Fibroblast of the aortic adventitia (primary cell): ENCODE measurements at regions not wholly inside any gene's neighbourhood (a gene's known extent, or its start where the extent isn't known, plus 50 kb on each side); places are given as distances from the start of the nearest gene placed in this dataset.

ENCODE experiments used
- DNase-seq: peaks from one replicate; pipeline ENCODE4 v3.0.0-alpha.2; 2010; ENCODE audit warnings: low read depth
- H3K4me3 ChIP-seq: 2 replicates; pipeline ENCODE4 v1.5.1; 2011; ENCODE audit warnings: low read depth, mild to moderate bottlenecking, control low read depth, low read length, moderate library complexity
- TF ChIP-seq, protein P1 (sequence below): IDR thresholded peaks from 2 replicates; pipeline ENCODE4 v1.5.1; 2011; ENCODE audit warnings: mild to moderate bottlenecking, low read length, control low read depth, inconsistent platforms; ENCODE audit not compliant: insufficient read depth

DNA sequence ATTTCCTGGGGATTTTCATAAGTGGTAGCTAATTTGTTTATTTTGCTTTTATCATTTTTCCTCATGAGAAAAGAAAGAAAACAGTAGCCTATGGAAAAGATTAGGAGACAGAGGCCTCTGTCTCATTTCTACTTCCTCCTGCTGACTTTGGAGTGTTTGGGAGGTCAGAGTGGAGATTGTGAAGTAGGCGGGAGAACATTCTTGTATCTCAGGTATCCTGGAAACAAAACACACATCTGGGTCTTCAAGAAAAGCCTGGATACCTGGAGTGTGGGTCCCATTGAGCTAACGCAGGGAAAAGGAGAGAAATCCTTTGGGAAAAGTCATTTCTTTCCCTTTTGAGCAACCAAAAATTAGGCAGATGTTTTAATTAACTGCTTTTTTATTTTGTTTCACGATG is 161.5 kb upstream of the DMAC1 start:
- TF ChIP-seq, protein P1, sequence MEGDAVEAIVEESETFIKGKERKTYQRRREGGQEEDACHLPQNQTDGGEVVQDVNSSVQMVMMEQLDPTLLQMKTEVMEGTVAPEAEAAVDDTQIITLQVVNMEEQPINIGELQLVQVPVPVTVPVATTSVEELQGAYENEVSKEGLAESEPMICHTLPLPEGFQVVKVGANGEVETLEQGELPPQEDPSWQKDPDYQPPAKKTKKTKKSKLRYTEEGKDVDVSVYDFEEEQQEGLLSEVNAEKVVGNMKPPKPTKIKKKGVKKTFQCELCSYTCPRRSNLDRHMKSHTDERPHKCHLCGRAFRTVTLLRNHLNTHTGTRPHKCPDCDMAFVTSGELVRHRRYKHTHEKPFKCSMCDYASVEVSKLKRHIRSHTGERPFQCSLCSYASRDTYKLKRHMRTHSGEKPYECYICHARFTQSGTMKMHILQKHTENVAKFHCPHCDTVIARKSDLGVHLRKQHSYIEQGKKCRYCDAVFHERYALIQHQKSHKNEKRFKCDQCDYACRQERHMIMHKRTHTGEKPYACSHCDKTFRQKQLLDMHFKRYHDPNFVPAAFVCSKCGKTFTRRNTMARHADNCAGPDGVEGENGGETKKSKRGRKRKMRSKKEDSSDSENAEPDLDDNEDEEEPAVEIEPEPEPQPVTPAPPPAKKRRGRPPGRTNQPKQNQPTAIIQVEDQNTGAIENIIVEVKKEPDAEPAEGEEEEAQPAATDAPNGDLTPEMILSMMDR: no peak
- DNase-seq: no peak
- no peak overlapping the region for H3K4me3 ChIP-seq

DNA sequence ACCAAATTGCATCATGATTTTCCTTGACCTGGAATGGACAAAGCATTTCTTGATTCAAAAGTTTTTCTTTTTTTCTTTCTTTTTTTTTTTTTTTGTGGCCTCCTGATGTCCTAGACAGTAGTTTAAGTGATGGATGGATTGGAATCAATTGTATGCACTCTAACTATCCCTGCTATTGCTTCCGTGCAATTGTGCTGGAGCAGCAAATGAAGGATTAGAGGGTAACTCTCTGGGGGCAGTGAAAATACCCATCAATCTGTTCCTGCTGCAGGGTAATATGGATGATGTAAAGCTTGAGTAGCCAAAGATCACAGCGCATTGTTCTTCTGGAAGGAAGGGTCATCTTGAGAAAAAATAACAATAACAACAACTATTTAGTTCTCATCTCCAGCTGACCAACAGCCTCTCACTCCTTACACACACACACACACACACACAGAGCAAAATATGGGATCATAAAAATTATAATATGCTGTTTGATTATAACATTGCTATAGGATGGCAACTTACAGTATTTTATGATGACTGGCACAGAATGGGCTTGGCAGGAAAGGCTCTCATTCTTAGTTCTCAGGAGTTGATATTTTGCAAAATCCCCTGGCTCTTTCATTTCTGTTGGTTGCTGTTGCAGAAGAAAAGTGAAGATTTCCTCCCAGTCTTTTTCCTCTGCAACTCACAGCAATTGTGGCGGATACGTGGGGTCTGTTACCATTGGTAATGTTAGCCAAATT is 160.9 kb upstream of the DMAC1 start:
- DNase-seq: no peak
- H3K4me3 ChIP-seq: no peak overlapping the region
- TF ChIP-seq, protein P1: no peak

DNA sequence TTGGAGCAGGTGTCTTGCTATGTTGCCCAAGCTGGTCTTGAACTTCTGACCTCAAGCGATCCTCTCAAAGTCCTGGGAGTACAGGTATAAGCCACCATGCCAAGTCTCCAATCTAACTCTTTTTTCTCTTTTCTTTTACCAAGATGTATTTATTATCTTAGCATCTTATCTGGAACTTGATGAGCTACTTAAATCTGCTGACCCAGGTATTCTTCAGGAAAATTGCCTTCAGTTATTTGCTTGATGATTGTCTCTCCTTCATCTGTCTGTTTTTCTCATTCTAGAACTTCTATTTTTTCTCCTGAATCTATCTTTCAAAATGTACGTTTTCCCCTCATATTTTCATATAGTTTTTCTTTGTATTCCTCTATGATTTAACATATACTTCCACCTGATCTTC is 158.2 kb upstream of the DMAC1 start:
- DNase-seq: no peak
- H3K4me3 ChIP-seq: no peak overlapping the region
- TF ChIP-seq, protein P1: no peak

DNA sequence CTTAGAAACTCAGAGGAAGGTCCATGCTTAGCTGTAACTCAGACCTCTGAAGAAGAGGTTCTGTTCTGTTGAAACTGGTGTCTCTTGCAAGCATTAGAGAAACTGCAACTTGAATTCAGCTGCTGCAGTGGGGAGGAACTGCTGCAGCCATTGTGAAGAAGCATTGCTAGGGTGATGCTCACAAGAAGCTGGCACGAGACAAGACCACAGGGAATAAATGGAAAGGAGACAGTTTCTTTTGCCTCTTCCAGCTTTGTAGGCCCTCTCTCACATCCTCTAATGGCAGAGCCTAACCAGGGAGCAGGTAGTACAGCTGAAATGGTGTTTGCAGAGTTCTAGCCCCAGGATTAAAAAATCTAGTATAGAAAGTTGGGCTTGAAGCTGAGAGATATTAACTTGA is 148.0 kb upstream of the DMAC1 start:
- no peak for DNase-seq
- H3K4me3 ChIP-seq: no peak overlapping the region
- TF ChIP-seq, protein P1: no peak

DNA sequence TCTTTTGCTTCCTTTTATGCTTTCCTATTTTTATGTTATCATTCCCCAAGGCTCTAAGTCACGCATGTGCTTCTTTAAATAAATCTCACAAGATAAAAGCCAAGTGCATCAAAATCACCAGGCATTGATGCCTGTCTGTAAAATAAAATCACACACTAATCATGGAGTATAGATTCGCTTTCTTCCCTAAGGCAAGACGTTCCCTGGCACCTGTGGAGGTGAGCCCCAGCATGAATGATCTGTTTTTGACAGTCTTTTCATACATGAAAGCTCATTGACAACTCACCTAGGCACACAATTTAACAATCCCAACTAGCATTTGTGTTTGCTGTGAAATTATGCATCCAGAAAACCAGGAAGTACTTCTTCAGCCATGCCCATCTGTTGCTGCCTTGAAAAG is 146.9 kb upstream of the DMAC1 start:
- no peak for DNase-seq
- no peak overlapping the region for H3K4me3 ChIP-seq
- TF ChIP-seq, protein P1: no peak

DNA sequence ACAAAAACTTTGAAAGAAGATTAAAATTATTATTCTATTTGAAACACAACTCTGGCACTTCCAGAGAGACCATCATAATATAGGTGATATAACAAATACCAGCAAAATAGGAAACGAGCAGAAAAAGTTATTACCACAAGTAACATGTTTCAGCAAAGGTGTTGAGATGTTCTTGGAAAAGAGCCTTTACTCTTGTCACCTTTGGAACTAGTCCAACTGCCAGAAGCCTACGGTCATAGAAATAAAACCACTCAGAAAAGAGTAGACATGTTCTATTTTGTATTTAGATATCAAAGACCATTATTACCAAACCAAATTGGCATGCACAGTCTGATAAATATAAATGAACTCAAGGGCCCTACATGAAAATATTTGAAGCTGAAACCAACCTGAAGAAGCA is 145.0 kb upstream of the DMAC1 start:
- TF ChIP-seq, protein P1: no peak
- H3K4me3 ChIP-seq: no peak overlapping the region
- DNase-seq: no peak
